GM19023 (cell line): ENCODE measurements at regions not wholly inside any gene's neighbourhood (a gene's known extent, or its start where the extent isn't known, plus 50 kb on each side); places are given as distances from the start of the nearest gene placed in this dataset.
"Not testable (repeated sequence)": the region's sequence is repeated elsewhere in the genome, so short reads cannot be mapped to it uniquely, and the experiment has no call there.

ENCODE experiments used
- ATAC-seq: cut with Tn5 transposase; IDR thresholded peaks from one replicate; pipeline ENCODE4 v1.9.1; 2021; ENCODE audit warnings: mild to moderate bottlenecking, moderate library complexity; ENCODE audit not compliant: unreplicated experiment

DNA sequence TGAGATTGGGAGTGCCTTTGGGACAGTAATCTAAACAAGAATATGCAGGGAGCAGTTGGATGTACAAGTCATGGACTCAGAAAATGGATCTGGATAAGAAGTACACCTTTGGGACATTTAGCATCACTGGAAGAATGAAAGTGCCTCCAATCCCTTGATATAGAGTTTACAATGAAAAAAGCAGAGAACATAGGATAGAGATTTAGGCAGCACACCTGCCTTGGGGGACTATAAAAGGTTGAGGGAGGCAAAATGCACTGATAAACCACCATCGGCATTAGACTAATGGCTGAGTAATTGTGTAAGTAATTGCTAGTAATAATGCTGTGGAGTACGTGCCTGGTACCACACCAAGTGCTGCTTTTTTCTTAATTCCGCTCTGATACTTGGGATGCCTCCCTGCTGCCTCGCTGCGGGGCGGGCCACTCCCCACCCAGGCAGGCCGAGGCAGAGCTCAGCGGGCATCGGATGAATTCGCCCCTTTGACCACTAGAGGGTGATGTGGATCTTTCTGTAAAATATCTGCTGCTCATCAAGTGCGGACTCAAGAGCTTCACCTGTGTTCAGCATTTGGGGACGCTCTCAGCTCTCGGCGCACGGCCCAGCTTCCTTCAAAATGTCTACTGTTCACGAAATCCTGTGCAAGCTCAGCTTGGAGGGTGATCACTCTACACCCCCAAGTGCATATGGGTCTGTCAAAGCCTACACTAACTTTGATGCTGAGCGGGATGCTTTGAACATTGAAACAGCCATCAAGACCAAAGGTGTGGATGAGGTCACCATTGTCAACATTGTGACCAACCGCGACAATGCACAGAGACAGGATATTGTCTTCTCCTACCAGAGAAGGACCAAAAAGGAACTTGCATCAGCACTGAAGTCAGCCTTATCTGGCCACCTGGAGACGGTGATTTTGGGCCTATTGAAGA, 99.9 kb downstream of the ANKRD18B start:
- peak; percentile 89 for ATAC-seq

DNA sequence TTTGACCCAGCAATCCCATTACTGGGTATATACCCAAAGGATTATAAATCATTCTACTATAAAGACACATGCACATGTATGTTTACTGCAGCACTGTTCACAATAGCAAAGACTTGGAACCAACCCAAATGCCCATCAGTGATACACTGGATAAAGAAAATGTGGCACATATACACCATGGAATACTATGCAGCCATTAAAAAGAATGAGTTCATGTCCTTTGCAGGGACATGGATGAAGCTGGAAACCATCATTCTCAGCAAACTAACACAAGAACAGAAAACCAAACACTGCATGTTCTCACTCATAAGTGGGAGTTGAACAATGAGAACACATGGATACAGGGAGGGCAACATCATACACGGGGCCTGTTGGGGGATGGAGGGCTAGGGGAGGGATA, 104.3 kb downstream of the ANKRD18B start:
- ATAC-seq, result not testable (repeated sequence)

DNA sequence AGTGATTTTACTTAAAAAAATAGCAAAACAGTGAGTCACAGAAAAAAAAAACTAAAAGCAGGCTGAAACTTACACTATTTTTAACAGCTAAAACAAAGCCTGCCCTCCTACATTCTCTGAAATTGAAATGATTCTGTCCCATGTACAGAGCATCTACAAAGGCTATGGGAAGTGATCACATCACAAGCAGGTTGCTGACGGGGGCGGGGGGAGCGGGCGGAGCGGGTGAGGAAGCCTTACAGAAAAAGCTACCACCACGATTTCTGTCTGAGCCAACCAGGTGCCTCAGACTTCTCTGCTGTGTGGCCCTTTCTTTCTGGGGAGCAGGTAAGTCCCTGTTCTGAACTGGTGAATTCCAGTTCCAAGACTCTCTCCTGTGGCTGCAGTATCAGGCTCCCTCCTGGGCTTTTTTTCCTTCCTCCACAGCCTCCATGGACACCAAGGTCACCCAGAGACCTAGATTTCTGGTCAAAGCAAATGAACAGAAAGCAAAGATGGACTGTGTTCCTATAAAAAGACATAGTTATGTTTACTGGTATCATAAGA, 104.9 kb downstream of the ANKRD18B start:
- no peak for ATAC-seq

DNA sequence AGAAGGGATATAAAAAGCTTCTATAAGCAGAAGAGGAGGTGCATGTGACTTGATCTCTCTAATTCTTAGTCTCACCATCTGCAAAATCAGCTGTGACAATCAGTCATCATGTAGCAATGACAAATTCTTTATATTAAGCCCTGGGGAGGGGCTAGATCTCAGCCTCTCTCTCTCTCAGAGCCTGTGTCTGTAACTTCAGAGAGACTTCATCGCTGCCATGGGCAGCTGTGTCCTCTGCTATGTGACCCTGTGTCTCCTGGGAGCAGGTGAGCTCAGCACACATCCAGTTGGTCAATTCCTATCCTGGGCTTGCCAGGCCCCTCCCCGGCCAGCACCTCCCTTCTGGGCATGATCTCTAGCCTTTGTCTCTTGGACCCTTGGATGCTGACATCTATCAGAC, 109.6 kb downstream of the ANKRD18B start:
- ATAC-seq, result no peak

DNA sequence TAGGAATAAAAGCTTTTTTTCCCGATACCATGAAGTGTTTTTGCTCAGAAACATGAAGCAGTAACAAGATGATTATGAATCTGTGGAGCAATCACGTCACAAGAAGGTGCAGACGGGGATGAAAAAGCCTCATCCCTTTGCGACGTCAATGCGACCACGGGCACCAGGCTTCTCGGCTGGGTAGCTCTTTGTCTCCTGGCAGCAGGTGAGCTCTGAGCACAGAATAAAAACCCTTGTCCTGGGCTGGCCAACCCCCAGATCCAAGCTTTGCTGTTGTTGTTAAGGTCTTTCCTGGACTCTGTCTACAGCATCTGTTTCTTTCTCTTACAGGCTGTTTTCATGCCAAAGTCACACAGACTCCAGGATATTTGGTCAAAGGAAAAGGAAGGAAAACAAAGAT, 113.8 kb downstream of the ANKRD18B start:
- no peak for ATAC-seq

DNA sequence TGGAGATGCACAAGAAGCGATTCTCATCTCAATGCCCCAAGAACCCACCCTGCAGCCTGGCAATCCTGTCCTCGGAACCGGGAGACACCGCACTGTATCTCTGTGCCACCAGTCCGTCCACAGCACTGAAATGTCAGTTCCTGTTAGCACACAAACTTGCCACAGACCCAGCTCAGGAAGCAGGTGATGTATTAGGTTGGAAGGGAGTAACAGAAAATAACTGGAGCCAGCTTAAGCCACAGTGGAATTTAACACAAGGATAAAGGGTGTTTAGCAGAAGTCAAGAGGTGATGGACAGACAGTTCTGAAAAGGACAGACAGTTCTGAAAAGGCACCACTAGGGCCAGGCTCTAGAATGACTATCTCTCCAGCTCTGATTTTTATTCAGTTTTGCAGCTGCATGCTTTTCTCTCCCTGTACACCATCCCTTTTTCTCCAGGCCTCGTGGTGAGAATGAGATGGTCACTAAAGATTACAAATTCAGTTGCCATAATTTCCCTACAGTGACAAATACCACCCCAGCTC, 114.4 kb downstream of the ANKRD18B start:
- no peak for ATAC-seq

DNA sequence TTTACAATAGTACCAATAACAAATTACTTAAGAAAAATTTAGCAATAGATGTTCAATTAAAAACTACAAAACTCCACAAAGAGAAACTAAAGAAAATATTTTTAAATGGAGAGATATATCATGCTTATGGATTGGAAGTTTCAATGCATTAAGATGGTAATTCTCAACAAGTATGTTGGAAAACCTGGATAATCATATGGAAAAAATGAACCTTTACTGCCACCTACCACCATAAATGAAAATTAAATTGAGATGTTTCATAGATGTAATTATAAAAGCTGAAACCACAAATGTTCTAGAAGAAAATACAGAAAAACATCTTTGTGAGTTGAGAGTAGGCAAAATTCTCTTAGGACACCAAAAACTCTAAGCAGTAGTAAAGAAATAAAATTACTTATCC, 121.7 kb downstream of the ANKRD18B start:
- ATAC-seq, result no peak

DNA sequence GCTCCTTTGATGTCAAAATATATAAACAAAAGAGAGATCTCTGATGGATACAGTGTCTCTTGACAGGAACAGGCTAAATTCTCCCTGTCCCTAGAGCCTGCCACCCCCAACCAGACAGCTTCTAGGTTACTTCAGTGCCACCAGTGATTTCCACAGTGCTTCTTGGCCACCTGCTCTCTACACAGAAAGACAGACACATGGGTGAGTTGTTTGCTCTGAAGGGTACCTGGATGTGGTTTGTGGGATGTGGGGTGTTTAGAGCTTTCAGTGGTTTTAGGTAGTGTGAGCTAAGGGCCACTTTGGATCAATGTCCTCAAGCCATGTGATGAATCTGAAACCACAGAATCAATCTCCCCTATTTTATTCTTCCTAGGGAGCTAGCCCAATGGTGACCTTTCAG, 125.4 kb downstream of the ANKRD18B start:
- no peak for ATAC-seq

DNA sequence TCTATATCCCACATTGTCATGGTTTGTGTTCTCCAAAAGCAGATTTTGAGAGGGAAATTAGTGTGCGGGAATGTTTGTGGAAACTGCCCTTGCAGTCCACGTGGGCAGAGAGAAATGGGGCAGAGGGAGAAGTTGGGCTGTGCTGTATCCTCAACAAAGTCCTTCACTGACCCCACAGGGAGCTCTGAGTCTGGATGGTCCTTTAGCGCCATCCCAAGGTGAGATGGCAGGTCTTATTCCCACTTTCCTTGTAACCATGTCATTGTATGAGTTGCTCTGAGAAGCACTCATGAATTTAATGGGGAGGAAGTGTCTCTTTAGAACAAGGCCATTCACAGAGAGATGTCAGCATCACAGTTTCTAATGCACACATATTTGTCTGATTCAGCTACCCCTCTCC, 127.1 kb downstream of the ANKRD18B start:
- ATAC-seq, result no peak

DNA sequence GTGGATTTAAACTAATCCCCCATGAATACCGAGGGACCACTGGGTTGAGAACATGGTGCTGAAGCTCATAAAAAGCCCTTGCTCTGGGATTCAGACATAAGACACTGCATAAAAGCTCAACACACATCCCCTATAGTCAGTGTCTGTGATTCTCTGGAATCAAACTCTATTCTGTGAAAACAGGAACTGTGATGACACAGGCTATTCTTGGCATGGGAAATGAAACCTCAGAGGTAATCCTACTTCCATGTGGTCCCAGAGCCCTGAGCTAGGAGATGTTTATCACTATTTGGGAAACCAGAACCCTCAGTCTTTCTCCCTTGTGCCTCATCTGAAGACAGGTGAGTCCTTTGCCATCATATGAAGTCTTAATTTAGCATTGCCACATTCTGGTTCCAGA, 135.4 kb upstream of the PRSS3 start:
- ATAC-seq, result no peak

DNA sequence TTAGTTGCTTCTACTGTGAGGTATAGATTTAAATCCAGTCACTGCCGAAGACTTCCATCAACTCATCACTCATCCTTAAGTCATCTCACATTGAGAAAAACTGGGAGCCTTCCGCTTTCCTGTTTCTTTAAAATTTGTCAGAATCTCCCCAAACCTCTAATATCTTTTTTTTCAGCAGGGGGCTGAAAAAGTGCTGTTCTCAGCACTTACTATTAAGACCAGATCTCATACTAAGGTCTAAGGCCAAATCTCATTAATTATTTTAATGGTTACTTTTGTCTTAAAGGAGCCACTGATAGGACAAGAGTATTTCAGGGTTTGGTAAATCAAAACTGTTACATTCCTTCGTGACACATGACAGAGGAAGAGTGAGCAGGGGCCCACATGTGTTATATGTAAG, 134.6 kb upstream of the PRSS3 start:
- no peak for ATAC-seq

DNA sequence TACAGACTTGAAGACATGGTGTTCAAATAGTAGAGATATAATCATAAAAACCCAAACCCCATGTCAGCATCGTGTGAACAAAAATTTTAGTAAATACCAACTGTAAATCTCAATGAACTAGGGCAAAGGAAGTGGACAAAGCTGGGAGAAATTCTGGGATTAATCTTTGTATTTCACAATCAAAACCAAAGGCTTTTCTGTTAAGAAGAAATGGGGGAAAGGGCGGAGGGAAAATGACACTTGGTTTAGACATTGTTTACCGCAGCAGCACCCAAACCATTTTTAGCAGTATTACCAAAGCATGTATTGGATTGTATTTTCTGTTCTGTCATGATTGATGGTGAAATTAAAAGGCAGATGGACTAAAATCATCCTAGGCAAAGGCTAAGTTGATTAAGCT, 134.2 kb upstream of the PRSS3 start:
- no peak for ATAC-seq

DNA sequence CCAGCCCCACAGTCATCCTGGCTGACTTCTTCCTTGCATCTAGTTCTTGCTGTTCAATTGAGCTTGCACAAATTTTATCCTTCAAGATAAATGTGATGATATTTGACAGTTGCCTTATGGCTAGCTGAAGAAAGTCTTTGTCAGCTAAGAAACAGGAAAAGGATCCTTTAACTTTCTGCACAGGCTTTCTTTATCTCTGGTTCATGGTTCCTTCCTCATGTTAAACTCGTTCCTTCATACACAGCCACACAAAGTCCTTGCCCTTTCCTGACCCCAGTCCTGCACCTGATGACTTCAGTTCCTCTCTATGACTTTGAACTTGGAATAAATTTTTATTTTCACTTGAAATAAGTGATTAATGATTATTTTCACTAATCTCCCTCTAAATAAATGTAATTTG, 132.5 kb upstream of the PRSS3 start:
- no peak for ATAC-seq

DNA sequence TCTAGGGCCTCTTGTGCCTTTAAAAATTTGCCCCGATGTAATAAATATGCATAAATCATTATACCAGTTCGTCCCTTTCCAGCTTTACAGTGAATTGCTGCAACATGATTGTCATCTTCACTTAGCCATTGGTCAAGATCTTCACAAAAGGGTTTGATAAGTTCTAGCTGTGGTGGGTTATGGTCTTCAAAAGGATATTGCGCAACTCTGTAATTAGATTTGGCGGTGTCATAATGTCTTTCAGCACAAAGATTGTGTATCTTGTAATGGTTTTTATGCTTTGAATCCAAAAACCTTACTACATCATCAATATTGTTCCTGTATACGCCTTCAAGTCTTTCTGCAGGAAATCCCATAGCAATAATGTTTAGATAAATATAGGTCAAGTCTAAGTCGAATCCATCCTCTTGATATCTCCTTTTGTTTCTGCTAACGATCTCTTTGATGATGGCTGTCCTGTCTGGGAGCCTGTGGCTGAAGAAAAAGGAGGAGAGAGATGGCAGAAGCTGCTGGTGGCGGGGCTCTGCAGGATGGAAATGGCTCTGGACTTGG, 119.1 kb upstream of the PRSS3 start:
- not testable (repeated sequence) for ATAC-seq

DNA sequence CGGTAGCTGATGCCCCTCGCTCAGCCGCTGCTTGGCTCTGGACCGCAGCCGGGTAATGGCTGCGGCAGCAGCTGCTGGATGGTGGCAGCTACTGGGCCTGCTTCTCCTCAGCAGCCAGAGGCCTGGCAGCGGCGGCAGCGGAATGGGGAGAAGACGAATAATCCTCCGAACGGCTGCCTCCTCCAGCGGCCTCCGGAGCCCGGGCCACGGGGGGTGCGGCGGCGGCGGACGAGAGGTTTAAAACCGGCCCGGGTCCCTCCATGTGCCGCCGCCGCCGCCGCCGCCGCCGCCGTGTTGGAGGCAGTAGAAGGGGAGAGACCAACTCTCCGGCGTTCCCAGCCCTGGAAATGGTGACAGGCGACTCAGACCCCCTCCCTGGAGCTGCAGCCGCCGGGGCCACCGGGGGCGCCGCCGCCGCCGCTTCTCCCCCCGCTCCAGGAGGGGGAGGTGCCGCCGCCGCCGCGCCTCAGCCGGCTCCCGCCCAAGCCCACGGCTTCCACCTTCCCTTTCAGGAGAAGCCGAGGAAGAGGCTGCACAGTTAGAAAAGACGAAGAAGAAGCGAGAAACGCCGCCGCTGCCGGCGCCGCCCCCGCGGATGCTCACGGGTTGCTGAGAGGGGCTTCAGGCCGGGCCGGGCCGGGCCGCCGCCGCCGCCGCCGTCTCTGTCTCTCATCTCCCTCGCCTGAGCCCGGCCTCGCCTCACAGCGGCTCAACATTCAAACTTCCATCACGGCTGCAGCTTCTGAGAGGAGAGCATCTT, 118.4 kb upstream of the PRSS3 start:
- no peak for ATAC-seq

DNA sequence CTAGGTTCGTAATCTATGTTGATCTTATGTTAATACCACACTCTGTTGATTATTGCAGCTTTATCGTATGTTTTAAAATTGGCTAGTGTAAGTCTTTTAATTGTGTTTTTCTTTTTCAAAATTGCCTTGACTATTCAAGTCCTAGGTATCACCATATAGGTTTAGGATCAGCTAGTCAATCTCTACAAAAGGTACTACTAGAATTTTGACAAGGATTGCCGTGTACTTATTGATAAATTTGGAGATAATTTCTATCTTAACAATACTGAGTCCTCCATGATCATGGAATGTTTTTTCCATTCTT, 117.9 kb upstream of the PRSS3 start:
- ATAC-seq, result no peak

DNA sequence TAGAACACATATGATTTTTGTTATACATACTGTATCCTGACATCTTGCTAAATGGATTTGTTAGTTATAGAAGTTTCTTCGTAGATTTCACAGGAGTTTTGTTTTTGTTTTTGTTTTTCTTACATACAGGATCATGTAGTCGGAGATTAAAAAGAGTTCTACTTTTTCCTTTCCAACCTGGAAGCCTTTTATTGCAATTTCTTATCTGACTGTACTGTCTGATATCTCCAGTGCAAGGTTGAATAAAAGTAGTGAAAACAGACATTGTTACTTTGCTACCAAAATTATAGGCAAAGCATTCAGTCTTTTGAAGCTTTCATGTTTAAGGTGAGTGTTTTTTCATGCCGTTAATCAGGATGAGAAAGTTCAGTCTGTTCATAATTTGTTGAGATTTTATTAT, 117.4 kb upstream of the PRSS3 start:
- ATAC-seq, result no peak

DNA sequence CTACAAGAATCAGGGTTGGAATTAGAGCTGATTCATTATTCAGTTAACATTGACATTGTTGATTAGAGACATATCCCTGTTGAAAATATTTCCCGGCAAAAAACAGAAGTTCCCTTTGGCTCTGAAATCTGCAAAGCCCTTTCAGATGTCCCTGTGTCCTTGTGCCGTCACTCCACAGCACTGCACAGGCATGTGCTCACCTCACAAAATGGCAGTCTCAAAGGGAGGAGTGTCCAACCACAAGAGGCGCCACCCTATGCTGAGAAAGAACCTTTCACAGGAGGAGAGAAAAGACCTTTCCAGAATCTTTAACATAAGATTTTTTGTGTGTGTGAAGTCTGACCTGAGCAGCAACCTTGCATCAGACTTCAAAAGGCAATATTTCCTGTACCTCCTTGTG, 112.8 kb upstream of the PRSS3 start:
- ATAC-seq, result no peak

DNA sequence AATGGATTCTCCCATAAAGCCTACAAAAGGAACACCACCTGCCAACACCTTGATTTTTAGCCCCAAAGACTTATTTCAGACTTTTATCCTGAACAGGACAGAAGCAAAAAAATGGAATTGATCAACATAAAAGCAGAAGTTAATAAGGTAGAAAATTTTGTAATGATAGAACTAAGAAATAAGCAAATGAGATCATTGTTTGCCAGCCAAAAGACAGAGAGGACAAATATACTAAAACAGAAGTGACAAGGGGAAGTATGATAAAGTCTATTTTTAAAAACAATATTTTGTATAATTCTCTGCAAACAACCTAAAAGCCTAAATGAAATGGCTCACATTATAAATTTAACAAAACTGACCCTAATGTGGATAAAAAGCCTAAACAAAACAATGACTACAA, 110.5 kb upstream of the PRSS3 start:
- ATAC-seq, result no peak

DNA sequence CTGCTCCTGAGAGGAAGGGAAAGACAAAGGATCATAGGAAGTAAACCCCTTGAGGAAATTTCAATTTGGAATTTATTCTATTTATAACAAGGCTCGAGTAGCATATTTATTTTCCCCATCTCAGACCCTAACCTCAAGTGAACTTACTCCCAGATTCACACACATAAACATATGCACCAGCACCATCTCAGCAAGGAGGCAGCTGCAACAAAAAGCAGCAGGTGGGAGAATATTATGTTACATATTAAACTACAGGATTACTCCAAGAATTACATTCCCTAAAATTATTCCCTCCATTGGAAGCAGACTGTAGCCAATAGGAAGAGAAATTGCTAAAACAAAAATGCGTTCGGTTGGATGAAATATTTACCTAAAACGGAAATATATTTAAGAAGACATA, 108.4 kb upstream of the PRSS3 start:
- ATAC-seq, result no peak

DNA sequence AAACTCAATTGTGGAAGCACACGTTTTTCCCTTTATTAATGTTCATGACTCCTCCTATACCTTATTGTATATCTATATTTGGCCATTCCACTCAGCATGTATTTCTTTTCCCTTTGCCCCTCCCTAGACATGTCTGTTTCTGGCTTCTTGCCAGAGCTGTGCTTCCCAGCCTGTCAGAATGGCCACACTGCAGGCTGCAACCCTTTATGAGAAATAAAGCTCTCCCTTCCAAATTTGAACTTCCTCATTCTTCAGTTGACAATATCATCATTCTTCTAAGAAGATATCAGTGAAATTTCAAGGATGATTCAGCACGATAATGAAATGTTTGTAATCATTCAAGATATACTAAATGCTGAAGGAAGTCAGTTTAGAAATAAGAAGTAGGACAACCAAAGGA, 107.6 kb upstream of the PRSS3 start:
- no peak for ATAC-seq
